Tongue (tissue), 1 donor: ENCODE measurements at regions not wholly inside any gene's neighbourhood (a gene's known extent, or its start where the extent isn't known, plus 50 kb on each side); places are given as distances from the start of the nearest gene placed in this dataset.
A peak's percentile ranks its signal among the peaks of the same experiment; 100 is the strongest.

Source experiments
- DNase-seq: peaks from one replicate; pipeline ENCODE4 v3.0.0-alpha.2; 2015

GRCh38 chr1:222285526-222285925 lies 262.4 kb downstream of the HHIPL2 start:
- no peak for DNase-seq

DNA sequence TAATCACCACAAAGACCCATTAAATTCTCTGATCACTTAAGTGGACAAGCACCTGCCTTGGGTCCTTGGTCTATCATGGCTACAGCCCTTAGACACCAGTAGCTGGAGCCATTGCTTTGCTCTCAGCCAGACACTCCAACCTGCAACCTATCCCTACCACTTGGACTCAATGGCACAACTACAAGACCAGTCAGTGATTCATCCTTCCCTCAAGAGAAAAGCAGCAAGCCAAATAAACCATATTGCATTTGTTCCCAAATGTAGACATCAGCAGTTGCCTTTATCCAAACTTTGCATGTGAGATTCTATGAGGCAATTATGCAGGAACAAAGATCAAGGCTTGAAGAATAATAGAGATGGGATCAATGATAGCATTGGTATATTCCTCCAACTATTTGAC lies 263.4 kb downstream of the HHIPL2 start:
- no peak for DNase-seq

DNA sequence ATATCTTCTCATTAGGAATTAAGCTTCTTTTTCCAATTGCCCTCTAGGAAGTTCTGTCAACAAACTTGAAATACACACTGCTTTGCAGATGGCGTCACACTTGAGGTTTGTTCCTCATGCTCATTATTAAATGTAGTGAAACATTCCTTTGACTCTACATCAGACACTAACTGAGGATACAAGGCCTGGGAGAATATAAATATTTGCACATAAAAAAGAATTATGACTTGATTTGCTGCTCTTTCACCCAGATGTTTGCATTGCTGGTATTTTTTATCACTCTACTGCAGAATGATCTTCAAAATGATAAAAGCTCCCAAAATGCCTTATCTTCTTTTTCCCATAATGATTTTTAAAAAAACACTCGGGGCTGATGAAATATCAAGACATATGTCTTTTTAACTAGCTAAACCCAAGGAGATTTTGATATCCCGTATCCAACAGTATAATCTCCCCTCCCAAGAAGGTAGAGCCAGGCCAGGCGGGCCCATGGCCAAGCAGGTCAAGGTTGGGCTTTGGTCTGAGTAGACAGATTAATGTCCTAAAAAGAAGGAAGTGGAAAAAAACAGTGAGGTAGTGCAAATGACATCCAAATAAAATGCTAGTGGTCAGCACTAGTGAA lies 264.6 kb downstream of the HHIPL2 start:
- DNase-seq = peak; percentile 35

DNA sequence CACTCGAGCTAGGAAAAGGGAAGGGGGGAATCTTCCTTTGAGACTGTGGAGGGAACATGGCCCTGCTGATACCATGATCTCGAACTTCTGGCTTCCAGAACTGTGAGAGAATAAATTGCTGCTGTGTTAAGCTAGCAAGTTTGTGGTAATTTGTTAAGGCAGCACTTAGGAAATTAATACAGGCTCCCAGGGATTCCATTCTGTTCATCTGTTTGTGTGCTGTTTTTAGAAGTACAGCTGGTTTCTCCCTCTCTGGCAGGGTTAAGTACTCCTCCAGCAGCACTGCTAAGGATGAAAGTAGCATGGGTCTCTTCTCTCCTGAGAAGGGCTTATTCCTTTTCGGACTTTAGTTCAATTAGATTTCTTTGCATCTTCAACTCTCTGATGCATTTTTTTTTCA lies 268.3 kb downstream of the HHIPL2 start:
- DNase-seq = peak; percentile 34

DNA sequence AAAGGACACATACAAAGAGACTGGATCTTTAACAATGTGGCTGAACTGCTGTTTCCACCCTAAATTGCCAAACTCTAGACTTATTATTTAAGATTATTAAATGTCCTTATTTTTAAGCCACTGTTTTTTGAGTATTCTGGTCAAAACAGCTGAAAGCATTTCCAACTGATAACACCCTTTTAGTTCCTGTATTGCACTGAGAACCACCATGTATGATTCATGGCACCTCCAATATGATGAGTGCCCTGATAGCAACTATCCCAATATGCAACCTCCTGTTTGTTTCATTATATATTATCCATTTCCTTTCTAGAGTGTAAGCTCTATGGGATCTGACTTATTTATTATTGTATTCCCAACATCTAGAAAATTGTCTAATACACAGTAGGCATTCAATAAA lies 269.4 kb downstream of the HHIPL2 start:
- DNase-seq = no peak

DNA sequence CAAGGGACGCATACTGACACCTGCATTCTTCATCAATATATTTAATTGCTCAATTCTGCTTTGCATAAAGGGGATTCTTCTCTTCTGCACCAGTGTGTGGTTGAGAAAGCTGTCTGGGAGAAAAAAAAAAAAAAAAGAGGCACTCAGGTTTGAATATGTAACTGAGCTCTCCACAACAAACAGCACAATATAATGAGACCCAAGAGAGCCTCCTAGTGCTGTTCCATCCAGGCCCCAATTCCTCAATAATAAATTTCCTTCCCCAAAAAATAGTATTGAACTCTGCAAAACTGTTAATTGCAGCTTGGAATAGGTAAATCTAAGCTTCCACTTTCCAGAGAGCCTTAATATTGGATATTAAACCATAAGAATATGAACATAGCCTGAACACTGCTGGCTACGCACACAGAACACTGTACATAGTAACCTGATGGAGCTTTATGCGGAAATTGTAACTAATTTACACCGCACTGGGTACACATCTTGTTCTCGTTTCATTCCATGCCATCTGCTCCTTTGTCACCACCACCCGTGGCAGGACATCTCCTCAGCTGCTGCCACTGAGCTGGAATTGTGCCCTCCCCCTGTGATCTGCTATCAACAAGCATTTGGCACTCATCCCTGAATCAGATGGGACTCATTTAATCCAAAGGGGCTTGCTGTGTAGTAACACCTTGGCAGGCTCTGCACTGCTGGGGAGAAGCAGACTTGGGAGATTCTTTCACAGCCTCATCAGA lies 272.0 kb downstream of the HHIPL2 start:
- peak; percentile 38 for DNase-seq

GRCh38 chr1:222275001-222275728 lies 272.7 kb downstream of the HHIPL2 start:
- no peak for DNase-seq

GRCh38 chr1:222266223-222267196 lies 281.4 kb downstream of the HHIPL2 start:
- no peak for DNase-seq

- DNase-seq = peak; percentile 3
Measured at GRCh38 chr1:222263791-222264190, 284.1 kb downstream of the HHIPL2 start.

DNA sequence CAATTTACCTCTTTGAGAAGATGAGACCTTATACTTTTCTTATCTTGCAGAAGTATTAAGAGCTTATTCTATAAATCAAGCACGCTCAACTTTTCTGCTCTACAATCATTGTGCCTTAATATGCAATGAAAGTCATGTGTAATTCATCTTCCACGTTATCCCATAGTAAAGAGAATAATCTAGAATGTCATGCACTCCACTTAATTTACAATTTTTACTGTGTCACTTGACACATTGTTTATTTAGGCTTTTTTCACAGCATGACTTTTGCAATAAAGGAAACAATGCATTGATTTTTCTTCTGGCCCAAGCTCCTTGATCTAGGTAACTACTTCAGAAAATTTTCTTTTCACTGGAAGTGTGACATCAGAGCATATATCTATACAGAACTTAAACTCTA lies 290.9 kb downstream of the HHIPL2 start:
- no peak for DNase-seq

DNA sequence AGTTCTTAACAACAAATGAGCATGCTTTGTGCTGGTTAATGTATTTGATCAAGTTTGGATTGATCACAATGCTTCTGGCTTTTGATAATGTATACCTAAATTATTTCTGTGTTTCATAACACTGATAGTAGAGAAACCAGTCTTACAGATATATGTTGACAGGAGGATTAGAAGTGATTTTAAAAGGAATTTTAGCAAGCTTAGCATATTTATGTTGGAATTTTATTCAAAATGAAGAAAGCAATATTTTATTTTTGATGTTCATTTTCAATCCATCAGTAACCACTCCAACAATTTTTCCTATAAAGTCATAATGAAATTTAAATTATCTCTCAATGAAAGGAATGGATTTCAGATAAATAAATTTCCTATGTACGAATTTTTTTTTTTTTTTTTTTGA lies 291.8 kb downstream of the HHIPL2 start:
- DNase-seq = peak; percentile 1

DNA sequence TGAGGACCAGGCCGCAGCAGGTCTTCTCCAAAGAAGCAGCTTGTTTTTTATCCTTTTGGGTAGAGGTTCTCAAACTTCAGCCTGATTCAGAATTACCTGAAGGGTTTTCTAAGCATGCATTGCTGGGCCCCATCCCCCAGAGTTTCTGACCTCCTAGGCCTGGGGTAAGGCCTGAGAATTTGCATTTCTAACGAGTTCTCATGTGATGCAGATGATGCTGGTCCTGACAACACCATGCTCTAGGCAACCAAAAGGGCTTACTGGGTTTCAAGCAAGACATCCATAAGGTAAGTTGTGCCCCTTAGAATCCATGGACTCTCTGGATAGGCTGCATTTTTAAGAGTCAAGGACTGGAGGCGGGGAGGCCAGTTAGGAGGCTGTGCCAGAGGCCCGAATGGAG lies 295.1 kb downstream of the HHIPL2 start:
- no peak for DNase-seq

DNA sequence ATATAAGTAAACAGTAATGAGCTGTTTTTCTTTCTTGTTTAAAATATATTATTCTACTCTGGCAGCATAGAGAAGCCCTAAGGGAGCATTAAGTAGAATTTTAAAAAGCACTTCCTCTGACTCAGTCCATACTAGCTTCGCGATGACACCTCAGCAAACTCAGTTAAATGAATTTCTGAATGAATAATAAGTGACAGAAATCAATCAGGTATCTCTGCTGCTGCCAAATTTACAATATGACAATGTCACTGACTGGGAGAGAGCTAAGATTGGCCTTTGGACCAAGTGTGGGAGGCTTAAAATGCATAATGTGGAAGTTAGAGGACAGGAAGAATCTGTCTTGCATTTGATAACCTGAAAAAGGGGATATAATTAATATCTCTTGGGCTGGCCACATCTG lies 296.1 kb downstream of the HHIPL2 start:
- DNase-seq = no peak

DNA sequence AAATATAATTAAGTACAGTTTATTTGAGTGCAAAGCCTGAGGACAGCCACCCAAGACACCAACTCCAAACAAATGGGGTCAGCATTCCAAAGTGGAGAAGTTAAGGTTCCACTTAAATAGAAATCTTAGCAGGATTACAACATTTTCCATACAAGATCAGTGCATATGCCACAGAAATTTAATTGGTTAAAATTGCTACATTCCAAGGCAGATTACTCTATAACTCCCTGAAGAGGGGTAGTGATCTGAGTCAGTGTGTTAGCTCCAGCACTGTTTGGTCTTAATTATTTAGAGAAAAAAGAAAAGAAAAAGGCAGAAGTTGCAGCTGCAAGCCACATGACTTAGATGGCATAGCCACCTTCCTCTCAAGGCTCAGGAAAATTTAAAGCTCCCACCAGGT lies 297.5 kb downstream of the HHIPL2 start:
- no peak for DNase-seq

DNA sequence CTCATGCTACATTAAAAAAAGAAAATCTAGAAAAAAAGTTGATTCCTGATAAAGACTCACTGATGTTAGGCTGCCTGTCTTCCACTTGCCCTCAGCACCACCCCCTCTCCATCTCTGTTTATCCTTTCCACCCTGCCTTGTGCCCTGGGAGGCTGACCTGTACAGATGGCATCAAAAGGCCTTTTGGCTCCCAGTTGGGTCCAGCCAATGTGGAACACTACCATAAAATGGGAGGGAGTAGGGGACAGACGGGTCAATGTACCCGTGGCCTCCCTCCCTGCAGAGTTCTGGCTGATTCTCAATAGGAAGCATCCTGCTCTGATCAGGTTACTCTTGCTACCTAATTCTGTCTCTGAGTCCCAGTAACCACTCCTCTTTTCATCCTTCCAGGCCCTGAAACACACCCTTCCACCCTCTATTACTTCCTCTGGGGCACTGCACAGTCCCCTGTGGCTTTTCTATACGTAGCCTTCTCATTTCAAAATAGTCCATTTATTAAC lies 300.0 kb downstream of the HHIPL2 start:
- DNase-seq = no peak

DNA sequence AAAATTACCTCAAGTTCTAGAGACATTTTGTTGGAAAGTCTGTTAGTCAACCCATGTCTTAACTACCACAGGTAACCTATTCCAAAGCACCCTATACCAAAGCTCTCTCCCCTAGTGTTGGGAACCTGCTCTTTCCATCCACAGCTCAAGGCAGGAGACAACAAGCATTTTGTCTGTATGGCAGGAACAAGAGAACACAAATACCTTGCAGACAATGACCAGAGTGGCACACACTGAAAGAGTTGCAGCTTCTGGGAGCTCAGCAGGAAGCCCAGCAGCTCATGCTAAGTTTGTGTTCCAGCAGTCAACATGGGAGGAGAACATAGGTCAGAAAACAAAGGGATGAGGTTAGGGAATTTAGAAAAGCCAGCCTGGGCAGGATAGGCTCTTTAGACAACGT lies 300.8 kb downstream of the HHIPL2 start:
- DNase-seq = no peak

- no peak for DNase-seq
Measured at GRCh38 chr1:222243902-222244301, 304.0 kb downstream of the HHIPL2 start.

GRCh38 chr1:222242492-222242891 lies 305.4 kb downstream of the HHIPL2 start:
- no peak for DNase-seq

DNA sequence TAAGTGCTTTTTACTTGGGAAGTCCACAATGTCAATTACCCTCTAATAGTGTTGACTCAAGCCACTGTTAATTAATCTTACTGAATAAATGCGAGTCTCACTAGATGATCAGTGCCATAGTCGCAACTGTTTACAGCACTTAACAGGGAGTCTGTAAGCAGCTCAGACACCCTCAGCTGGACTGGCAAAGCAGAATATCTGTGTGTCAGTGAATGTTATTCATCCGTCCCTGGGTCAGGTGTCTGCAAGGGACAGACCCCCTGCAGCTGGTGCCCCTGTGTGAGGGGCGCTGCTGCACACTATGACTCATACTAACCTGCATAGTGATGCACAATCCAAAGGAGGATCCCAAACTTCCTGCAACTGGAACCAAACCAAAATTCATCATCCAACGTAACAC lies 306.5 kb downstream of the HHIPL2 start:
- DNase-seq = no peak

GRCh38 chr1:222240536-222241181 lies 307.2 kb downstream of the HHIPL2 start:
- peak; percentile 1 for DNase-seq

DNA sequence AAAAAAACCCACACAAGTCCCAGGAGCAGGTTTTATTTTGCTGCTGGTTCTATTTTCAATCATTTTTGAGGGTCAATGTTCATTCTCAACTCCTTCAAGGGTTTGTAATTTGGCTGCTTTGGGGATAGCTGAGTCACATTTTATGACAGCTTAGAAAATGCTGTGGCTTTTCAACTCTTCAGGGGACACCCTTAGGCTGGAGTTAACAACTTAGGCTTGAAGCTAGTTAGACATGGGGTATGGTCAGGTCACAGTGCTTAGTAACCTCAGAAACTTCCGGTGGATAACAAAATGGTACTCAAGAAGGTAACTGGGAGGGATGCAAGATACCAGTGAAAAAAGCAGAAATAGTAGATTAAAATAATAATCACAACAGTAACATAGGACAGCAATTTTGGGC lies 308.8 kb downstream of the HHIPL2 start:
- no peak for DNase-seq

DNA sequence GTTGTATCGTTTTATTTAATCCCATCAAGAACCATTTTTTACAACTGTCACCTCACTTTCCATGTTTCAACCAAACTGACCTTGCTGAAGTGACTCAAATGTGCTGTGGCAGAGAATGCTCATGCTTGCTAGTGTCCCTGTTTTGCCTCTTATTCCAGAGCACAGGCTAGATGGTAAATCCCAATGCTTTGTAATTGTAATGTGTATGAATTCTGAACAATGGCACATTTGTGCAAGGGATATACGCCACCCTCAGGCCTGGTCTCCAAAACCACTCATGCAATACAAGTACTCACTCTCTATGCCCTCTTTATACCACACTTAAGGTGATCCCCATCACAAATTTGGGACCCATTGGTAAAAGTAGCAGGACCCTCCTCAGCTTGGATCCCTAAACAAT lies 313.6 kb downstream of the HHIPL2 start:
- no peak for DNase-seq
